ENCODE measurements at regions not wholly inside any gene's neighbourhood (a gene's known extent, or its start where the extent isn't known, plus 50 kb on each side); places are given as distances from the start of the nearest gene placed in this dataset.

DNA sequence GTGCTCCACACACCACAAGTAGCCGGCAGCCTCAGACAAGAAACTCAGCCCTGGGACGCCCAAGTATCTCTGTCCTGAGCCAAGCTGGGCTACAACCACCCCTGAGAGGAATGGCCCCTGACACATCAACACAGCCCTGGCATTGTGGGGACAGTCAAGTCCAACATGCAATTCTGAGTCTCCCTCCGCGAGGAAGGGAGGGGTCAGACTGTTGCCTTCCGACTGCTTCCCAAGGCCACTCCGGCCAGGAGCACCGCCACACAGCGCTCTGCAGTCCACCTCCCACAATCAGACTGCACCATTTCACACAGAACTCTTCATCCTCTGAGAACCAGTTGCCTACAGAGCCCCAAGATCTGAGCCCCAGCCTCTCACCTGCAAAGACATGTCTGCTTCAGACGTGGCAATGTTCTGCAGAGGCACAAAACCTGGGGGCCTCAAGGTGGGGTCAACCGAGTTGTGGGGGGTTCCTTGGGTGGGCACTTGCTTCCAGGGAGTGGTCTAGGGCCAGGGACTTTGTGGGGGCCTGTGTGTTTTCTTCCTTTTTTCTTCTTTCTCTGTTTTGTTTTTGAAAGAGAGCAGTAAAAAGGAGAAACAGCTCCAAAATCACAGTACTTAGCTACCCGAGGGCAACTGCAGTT is 76.7 kb upstream of the SALL3 start:
- no peak for DNase-seq (ENCODE audit: low read depth in 2 of 3, low spot score in 1 of 3)

GRCh38 chr18:78903436-78904178 is 76.0 kb upstream of the SALL3 start:
- no peak for DNase-seq (ENCODE audit: low read depth in 2 of 3, low spot score in 1 of 3)

GRCh38 chr18:78904179-78904531 is 75.5 kb upstream of the SALL3 start:
- DNase-seq (ENCODE audit: low read depth in 2 of 3, low spot score in 1 of 3), result no peak

GRCh38 chr18:78905334-78905733 is 74.3 kb upstream of the SALL3 start:
- DNase-seq (ENCODE audit: low read depth in 2 of 3, low spot score in 1 of 3), result no peak

- no peak for DNase-seq (ENCODE audit: low read depth in 2 of 3, low spot score in 1 of 3)
Observed at GRCh38 chr18:78906066-78906465, 73.6 kb upstream of the SALL3 start.

- DNase-seq (ENCODE audit: low read depth in 2 of 3, low spot score in 1 of 3), result no peak
Observed at GRCh38 chr18:78908462-78909260, 71.0 kb upstream of the SALL3 start.

GRCh38 chr18:78911751-78912283 is 67.8 kb upstream of the SALL3 start:
- DNase-seq (ENCODE audit: low read depth in 2 of 3, low spot score in 1 of 3), result no peak

DNA sequence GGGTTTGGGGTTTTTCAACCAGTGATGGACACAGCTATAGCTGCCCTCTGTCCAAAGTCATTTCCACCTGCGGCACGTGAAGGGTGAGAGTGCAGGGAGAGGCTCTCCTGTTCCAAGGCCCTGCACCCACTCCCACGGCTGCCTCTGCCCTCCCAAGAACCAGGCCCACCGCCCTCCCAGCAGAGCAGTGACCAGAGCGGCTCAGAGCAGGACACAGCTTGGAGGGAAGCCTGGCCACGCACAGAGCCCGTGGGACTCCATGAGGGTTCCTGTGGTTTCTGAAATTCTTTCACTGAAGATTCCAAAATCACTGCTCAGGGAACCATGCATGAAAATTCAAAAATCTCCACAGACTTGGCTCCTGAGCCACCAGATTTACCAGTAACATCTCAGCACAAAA is 67.3 kb upstream of the SALL3 start:
- DNase-seq (ENCODE audit: low read depth in 2 of 3, low spot score in 1 of 3), result no peak

GRCh38 chr18:78912844-78913243 is 66.8 kb upstream of the SALL3 start:
- DNase-seq (ENCODE audit: low read depth in 2 of 3, low spot score in 1 of 3), result no peak

DNA sequence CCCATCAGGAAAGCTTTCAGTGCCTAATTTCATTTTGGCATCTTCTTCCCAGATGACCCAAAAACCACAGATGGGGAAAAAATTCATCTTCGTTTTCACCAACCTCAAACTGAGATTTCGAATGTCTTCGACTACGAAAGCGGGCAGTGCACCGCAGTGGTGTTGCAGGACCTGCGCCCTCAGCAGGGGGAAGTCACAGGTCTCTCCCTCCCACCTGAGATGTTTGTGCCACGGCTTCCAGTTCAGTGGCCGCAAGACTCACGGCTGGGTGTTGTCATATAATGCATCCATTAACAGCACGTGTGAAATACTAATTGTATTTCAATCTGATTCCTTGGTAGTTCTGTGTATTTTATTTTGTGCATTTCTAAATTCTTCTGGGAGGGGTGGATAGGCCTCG is 66.2 kb upstream of the SALL3 start:
- no peak for DNase-seq (ENCODE audit: low read depth in 2 of 3, low spot score in 1 of 3)

GRCh38 chr18:78913830-78914231 is 65.8 kb upstream of the SALL3 start:
- no peak for DNase-seq (ENCODE audit: low read depth in 2 of 3, low spot score in 1 of 3)

DNA sequence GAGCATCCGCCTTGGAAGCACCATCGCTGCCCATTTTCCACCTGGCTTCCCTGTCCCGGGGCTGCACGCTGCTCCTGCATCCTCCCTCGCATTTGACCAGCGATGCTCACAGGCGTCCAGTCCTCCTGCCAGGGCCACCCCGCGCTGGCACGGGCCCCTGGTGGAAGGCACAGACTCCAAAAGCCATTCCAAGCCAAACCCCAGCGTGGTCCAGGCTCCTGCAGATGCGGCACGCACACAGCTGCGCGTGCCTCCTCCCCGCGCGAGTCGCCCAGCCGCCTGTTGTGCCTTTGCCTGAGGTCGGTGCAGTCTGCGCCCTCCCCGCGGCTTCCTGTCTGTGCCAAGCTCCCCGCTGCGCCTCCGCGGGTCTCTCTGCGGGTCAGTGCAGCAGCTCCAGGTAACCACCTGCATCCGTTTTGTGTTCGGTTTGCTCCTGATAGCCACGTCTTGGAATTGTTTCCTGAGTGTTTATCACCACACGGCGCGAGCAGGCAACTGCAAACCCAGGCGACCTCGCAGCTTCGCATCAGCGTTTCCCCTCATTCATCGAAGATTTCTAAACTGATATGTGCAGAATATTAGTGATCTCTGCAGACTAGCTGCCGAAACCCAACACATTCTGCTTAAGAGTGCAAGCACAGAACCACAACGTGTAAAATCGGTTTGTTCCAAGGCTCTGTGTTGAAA is 65.2 kb upstream of the SALL3 start:
- DNase-seq (ENCODE audit: low read depth in 2 of 3, low spot score in 1 of 3), result no peak

DNA sequence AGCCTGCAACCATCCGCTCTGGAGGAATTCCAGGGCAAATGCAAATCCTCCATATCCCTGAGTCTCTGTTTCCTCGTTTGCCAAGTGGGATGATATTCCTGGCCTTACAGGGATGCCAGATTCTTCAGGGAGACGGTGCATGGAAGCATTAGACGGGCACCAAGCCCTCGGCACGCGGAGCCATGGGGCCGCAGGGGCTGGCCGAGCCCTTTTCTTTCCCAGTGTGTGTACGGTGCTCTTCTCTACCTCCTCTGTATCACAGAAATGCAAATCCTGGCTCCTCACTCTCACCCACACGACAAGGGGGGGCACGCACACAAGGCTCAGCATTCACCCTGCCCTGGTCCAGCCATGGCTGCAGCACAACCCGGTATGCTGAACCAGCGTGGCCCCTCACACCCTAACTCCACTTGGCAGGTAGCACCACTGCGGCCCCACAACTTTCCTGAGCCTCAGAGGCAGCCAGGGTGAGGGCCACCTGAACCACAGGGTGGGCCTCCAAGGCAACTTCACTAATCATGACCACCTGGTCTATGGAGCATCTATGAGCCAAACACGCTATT is 64.1 kb upstream of the SALL3 start:
- DNase-seq (ENCODE audit: low read depth in 2 of 3, low spot score in 1 of 3), result no peak

- no peak for DNase-seq (ENCODE audit: low read depth in 2 of 3, low spot score in 1 of 3)
Observed at GRCh38 chr18:78918707-78919106, 60.9 kb upstream of the SALL3 start.

- DNase-seq (ENCODE audit: low read depth in 2 of 3, low spot score in 1 of 3), result no peak
Observed at GRCh38 chr18:78919956-78920355, 59.7 kb upstream of the SALL3 start.

DNA sequence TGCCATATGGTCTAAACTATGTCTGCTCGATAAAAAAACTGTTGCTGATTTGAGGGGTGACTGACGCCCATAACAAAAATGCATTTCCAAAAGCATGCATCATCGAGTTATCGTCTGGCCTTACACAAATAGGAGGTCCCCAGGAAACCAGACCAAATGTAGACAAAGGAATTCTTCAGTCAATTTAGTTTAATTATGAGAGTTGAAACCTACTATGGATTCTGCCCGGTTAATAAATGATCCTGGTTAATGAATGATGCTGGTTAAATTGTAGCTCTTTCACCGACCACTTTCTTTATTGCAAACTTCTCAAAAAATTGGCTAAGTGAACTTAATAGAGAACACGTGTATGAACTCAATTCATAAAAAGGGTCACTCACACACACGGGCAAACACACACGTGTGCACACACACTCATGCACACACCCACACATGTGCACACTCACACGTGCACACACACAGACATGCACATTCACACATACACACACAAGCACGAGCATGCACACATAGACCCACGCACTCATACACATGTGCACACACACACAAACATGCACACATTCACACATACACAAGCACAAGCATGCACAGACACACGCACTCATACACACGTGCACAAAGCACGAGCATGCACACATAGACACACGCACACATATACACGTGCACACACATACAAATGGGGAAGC is 59.0 kb upstream of the SALL3 start:
- no peak for DNase-seq (ENCODE audit: low read depth in 2 of 3, low spot score in 1 of 3)

DNA sequence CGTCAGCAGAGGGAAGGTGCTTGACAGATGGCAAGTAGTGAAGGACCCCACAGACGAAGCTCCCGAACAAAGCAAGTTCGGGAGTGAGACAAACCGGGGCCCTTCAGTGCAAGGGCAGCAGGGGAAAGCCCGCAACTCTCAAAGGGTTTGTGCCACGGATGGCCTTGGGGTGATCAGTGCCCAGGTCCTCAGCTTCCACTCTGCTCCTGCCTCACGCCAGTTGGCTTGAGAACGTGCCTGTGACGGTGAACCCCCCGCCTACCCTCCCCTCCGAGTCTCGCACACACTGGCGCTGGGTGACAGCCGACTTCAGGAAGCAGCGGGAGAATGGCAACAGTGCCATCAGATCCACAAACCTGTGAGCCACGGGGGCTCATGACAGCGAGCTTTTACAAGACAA is 56.8 kb upstream of the SALL3 start:
- no peak for DNase-seq (ENCODE audit: low read depth in 2 of 3, low spot score in 1 of 3)

- DNase-seq (ENCODE audit: low read depth in 2 of 3, low spot score in 1 of 3), result no peak
Observed at GRCh38 chr18:78924301-78924700, 55.3 kb upstream of the SALL3 start.

- no peak for DNase-seq (ENCODE audit: low read depth in 2 of 3, low spot score in 1 of 3)
Observed at GRCh38 chr18:78924786-78925540, 54.7 kb upstream of the SALL3 start.

Data from stimulated activated CD4-positive, alpha-beta T cell treated with anti-CD3 and anti-CD28 coated beads, Interleukin-12 subunit alpha, Interleukin-12 subunit beta, amount 100 ng/mL, for 48 hours (primary cell).